HG03457 (cell line): ENCODE measurements at regions not wholly inside any gene's neighbourhood (a gene's known extent, or its start where the extent isn't known, plus 50 kb on each side); places are given as distances from the start of the nearest gene placed in this dataset.

Source experiments
- ATAC-seq: cut with Tn5 transposase; IDR thresholded peaks from one replicate; pipeline ENCODE4 v1.9.1; 2021; ENCODE audit warnings: moderate number of reproducible peaks; ENCODE audit not compliant: unreplicated experiment

DNA sequence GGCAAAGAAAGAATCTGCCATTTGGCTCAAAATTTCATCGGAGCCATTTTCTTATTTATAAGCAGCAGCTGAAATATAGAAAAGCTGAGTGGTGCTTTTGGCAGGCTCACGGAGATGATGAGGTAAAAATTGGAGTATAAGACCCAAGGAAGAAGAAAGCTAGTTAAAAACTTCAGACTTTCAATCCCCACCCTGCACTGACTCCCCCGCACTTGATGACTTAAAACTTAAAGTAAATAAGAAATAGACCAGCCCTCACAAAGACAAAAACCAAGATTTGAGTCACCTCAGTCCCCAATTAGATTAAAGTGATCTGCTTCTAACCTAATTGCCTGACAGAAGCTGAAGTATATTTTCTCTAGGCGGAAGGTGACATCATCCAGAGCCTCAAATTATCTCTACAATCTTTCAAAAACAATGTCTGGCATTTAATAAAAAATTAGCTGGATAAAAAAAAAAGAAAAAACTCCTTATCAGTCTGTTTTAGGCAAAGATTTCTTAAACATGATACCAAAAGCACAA lies 124.0 kb upstream of the PJA2 start:
- ATAC-seq = no peak

GRCh38 chr5:109532773-109533364 lies 123.1 kb upstream of the PJA2 start:
- ATAC-seq = no peak

GRCh38 chr5:109531262-109531661 lies 121.5 kb upstream of the PJA2 start:
- ATAC-seq = no peak

DNA sequence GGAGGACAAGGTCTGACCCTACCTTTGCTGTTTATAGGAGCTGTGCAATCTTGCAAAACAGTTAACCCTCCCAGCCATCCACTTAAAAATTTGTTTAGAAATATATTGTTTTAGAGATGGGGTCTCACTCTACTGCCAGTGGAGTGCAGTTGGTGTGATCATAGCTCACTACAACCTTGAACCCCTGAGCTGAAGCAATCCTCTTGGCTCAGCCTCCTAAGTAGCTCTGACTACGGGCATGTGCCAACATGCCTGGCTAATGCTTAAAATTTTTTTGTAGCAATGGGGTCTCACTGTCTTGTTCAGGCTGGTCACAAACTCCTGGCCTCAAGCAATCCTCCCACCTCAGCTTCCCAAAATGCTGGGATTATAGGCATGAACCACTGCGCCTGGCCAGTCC lies 120.2 kb upstream of the PJA2 start:
- ATAC-seq = no peak

GRCh38 chr5:109529520-109529919 lies 119.7 kb upstream of the PJA2 start:
- no peak for ATAC-seq

DNA sequence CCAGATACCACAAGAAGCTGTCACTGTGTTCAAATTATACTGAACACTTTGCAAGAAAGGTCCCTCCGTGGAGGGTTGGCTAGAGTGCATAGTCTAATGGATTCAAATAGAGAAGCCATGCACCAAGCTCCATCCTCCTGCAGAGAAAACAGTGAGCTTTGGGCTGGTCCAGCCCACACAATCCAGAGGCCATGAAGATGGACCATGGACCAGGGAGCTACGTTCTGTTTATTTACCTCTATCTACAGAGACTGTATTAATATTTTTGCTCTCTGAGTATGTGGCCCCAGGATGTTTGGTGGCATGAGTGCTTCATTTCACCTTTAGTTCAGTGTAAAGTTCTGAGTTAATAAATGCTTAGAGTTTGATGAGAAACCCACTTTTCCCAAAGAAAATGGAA lies 114.8 kb upstream of the PJA2 start:
- ATAC-seq = no peak

- no peak for ATAC-seq
These were observed 114.3 kb upstream of the PJA2 start for GRCh38 chr5:109524026-109524425.

GRCh38 chr5:109522404-109522803 lies 112.6 kb upstream of the PJA2 start:
- ATAC-seq = no peak

DNA sequence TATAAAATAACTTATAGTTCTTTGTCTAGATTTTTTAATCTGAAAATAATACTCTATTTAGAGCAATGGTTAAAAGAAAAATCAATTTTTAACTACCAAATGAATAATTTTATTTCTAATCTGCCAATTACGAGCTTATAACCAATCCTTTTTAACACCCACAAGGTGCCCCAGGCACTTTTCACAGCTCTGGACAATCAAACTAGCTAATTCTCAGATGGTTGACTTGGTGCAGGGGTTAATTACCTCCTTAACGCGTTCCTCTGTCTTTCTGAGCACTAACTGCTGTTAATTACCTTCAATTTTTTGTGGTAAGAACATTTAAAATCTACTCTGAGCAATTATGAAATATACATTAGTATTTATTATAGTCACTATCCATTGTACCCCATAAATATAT lies 109.6 kb upstream of the PJA2 start:
- ATAC-seq = no peak

GRCh38 chr5:109516390-109516789 lies 106.6 kb upstream of the PJA2 start:
- no peak for ATAC-seq

GRCh38 chr5:109511980-109512734 lies 102.4 kb upstream of the PJA2 start:
- ATAC-seq = no peak

DNA sequence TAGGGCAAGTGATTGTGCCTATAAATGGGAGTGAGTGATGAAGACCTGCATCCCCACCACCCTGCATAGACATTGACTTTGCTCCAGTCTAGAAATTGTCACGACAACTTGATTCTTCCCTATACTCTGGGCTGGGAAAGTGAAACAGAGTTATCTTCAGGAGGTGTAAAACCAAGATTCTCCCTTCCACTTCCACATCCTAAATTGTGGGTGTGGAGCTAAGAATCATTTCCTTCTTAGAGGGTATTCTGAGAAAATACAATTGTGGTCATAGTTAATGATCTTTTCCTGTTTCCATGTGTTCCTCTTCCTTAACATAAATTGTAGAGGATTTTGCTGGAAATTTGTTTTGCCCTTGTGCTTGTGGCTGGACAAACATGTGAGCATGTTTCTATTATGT lies 96.8 kb upstream of the PJA2 start:
- no peak for ATAC-seq

DNA sequence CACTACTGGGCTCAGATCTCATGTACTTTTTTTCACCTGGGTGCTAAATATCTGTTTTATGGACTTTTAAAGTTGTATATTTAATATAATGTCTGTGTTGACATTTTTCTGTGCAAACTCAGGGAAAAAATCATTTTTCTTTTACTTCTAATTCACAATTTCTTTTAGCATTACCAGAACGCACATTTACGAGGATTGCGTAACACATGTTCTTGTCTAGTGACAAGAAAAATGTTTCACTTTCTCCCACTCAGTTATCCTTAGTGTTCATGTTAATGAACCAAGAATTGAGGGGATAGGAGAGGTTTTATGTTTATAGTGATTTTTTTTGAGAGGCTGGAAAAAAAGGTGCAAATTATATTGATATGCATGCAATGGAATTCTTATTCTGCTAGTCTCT lies 86.3 kb upstream of the PJA2 start:
- no peak for ATAC-seq

DNA sequence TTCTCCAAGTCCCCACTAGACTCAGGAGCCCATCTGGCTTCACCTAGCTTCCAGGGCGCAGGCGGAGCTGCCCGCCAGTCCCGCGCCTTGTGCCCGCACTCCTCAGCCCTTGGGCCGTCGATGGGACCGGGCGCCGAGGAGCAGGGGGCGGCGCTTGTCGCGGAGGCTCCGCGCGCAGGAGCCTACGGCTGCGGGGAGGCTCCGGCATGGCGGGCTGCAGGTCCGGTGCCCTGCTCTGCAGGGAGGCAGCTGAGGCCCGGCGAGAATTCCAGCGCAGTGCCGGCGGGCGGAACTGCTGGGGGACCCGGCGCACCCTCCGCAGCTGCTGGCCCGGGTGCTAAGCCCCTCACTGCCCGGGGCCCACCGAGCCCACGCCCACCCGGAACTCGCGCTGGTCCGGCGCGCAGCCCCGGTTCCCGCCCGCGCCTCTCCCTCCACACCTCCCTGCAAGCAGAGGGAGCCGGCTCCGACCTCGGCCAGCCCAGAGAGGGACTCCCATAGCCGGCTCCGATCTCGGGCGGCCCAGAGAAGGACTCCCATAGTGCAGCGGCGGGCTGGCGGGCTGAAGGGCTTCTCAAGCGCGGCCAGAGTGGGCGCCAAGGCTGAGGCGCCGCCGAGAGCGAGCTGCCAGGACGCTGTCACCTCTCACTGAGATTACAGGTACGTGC lies 78.1 kb upstream of the PJA2 start:
- ATAC-seq = no peak

GRCh38 chr5:109486200-109486804 lies 76.5 kb upstream of the PJA2 start:
- ATAC-seq = no peak

- ATAC-seq = no peak
These were observed 75.3 kb upstream of the PJA2 start for GRCh38 chr5:109485030-109485429.

- no peak for ATAC-seq
These were observed 74.8 kb upstream of the PJA2 start for GRCh38 chr5:109484597-109484996.

GRCh38 chr5:109483395-109483971 lies 73.7 kb upstream of the PJA2 start:
- ATAC-seq = no peak

- ATAC-seq = no peak
These were observed 73.0 kb upstream of the PJA2 start for GRCh38 chr5:109482748-109483147.

- no peak for ATAC-seq
These were observed 69.6 kb upstream of the PJA2 start for GRCh38 chr5:109479260-109479860.

- no peak for ATAC-seq
These were observed 69.1 kb upstream of the PJA2 start for GRCh38 chr5:109478830-109479229.
